ENCODE measurements at regions not wholly inside any gene's neighbourhood (a gene's known extent, or its start where the extent isn't known, plus 50 kb on each side); places are given as distances from the start of the nearest gene placed in this dataset.

DNA sequence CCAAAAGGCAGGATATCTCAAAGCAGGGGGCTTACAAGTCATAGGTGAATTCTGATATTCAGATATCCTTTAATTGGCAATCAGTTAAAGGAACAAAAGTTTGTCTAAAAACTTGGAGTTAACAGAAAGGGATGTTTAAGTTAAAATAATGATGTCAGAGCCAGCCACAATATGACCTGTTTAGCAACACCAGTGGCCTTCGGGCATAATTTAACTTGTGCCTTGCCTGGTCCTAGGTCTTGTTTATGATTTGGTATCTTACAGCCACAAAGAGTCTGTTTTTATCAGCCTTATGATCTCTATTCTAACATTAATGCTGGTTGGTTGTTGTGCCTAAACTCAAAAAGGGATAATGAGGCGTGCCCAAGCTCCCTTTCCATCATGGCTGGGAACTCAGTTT, 252.9 kb downstream of the RNF152 start:
- no peaks in the 10 kb centered on the region for H3K36me3 ChIP-seq (ENCODE audit: control insufficient read depth in 2 of 2, extremely low read depth in 1 of 2, insufficient read depth in 2 of 2, low read length in 2 of 2)
- H2AFZ ChIP-seq (ENCODE audit: low read depth, low read length) = no peak overlapping the region
- no peak overlapping the region for H3K9ac ChIP-seq (replicated peaks; ENCODE audit: extremely low read depth, insufficient read depth, low read length)
- no peaks in the 10 kb centered on the region for H4K20me1 ChIP-seq (replicated peaks; ENCODE audit: control insufficient read depth, extremely low read depth, insufficient read depth, low read length)
- BruUV-seq (replicated peaks) = no TSS peak
- ChIA-PET POLR2A (no interaction called here), CTCF (interaction anchor here (1.0 kb wide), 1 partner anchor 58 kb away, joined by 3 read pairs; no protein-coding TSS in a partner anchor)
- no peak for TF ChIP-seq EZH2 (IDR thresholded peaks at IDR 0.05; ENCODE audit: borderline replicate concordance, low read depth, low read length, severe bottlenecking)
- TF ChIP-seq FOS (IDR thresholded peaks at IDR 0.05; ENCODE audit: borderline replicate concordance, insufficient read depth, low read length) = no peak
- no peak for TF ChIP-seq MYC (IDR thresholded peaks at IDR 0.05; ENCODE audit: low read depth, low read length)
- no peak for TF ChIP-seq POLR2AphosphoS5 (IDR thresholded peaks at IDR 0.05; ENCODE audit: insufficient read depth, low read depth, low read length)
- TF ChIP-seq POLR2A (IDR thresholded peaks at IDR 0.05; ENCODE audit: low read depth, low read length) = no peak
- no peak for TF ChIP-seq JUN (IDR thresholded peaks at IDR 0.05; ENCODE audit: borderline replicate concordance, insufficient read depth, insufficient read length, low read depth)
- TF ChIP-seq MAX (IDR thresholded peaks at IDR 0.05; ENCODE audit: insufficient read depth, insufficient read length) = no peak
- no peak for TF ChIP-seq GATA2 (IDR thresholded peaks at IDR 0.05; ENCODE audit: insufficient read depth, insufficient read length, low read depth, low read length)
- TF ChIP-seq, protein P1, sequence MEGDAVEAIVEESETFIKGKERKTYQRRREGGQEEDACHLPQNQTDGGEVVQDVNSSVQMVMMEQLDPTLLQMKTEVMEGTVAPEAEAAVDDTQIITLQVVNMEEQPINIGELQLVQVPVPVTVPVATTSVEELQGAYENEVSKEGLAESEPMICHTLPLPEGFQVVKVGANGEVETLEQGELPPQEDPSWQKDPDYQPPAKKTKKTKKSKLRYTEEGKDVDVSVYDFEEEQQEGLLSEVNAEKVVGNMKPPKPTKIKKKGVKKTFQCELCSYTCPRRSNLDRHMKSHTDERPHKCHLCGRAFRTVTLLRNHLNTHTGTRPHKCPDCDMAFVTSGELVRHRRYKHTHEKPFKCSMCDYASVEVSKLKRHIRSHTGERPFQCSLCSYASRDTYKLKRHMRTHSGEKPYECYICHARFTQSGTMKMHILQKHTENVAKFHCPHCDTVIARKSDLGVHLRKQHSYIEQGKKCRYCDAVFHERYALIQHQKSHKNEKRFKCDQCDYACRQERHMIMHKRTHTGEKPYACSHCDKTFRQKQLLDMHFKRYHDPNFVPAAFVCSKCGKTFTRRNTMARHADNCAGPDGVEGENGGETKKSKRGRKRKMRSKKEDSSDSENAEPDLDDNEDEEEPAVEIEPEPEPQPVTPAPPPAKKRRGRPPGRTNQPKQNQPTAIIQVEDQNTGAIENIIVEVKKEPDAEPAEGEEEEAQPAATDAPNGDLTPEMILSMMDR (IDR thresholded peaks at IDR 0.05; ENCODE audit: extremely low read depth in 1 of 2, insufficient read depth in 1 of 2, low read depth in 1 of 2, low read length in 2 of 2) = no peak
- no peaks in the 10 kb centered on the region for H3K9me1 ChIP-seq (replicated peaks; ENCODE audit: control insufficient read depth, extremely low read depth, insufficient read depth, low read length)
- DNase-seq (ENCODE audit: low read depth, low spot score) (no peak), FAIRE-seq (no peak)
- no peak overlapping the region for H3K27ac ChIP-seq (ENCODE audit: insufficient read depth, low read depth, low read length)
- H3K4me1 ChIP-seq (ENCODE audit: control insufficient read depth, extremely low read depth, insufficient read depth, low read length) = peaks cover 4% of the 10 kb centered on the region
- H3K79me2 ChIP-seq (ENCODE audit: control insufficient read depth, insufficient read depth, low read length) = no peaks in the 10 kb centered on the region
- no peaks in the 10 kb centered on the region for H3K9me3 ChIP-seq (replicated peaks; ENCODE audit: control insufficient read depth, insufficient read depth, low read length)
- no peak overlapping the region for H3K4me3 ChIP-seq (replicated peaks in 1 of 3; ENCODE audit: insufficient read depth in 1 of 3, low read depth in 1 of 3, low read length in 3 of 3)
- dilution Hi-C loops (cut with MboI; ENCODE audit: extremely low pct_ligation_motif_present, low sequenced_read_pairs) (no loop called here), intact Hi-C loops (cut with micrococcal nuclease) (loop anchor here (5.0 to 10.0 kb wide), 2 partner anchors 52 to 355 kb away; no protein-coding TSS in a partner anchor)
- no peak overlapping the region for H3K4me2 ChIP-seq (ENCODE audit: insufficient read depth, low read length)
- no peaks in the 10 kb centered on the region for H3K27me3 ChIP-seq (ENCODE audit: control insufficient read depth in 2 of 2, insufficient read depth in 2 of 2, low read length in 2 of 2)

Data from endothelial cell of umbilical vein (primary cell).